ENCODE measurements at regions not wholly inside any gene's neighbourhood (a gene's known extent, or its start where the extent isn't known, plus 50 kb on each side); places are given as distances from the start of the nearest gene placed in this dataset.

GRCh38 chr3:95212117-95212516 is 1149.3 kb downstream of the NSUN3 start:
- no peak for FAIRE-seq

GRCh38 chr3:95215437-95215957 is 1152.6 kb downstream of the NSUN3 start:
- H3K4me3 ChIP-seq: no peak overlapping the region
- 0% methylated on average over 1 of the region's 1 CpG for WGBS (ENCODE audit: insufficient coverage, low coverage, missing lambda C conversion rate)
- intact Hi-C loops (cut with micrococcal nuclease): no loop called here
- no peaks in the 10 kb centered on the region for H3K79me2 ChIP-seq (ENCODE audit: control insufficient read depth, insufficient read depth, low read length)
- in situ Hi-C loops (cut with MboI): no loop called here
- no peaks in the 10 kb centered on the region for H3K9me1 ChIP-seq (ENCODE audit: control insufficient read depth, insufficient read depth, low read length)
- no peak overlapping the region for H3K9ac ChIP-seq (ENCODE audit: insufficient read depth in 1 of 2, low read depth in 2 of 2, low read length in 2 of 2)
- no peaks in the 10 kb centered on the region for H3K9me3 ChIP-seq (replicated peaks; ENCODE audit: control insufficient read depth, insufficient read depth, low read depth, low read length)
- no peaks in the 10 kb centered on the region for H3K36me3 ChIP-seq (ENCODE audit: control insufficient read depth, insufficient read depth, low read length)
- DNase-seq (ENCODE audit: extremely low read depth in 1 of 4, low spot score in 3 of 4) (no peak), FAIRE-seq (no peak), ATAC-seq (no peak)
- H3K27ac ChIP-seq (ENCODE audit: extremely low read depth, low read depth, low read length): no peak overlapping the region
- H2AFZ ChIP-seq (ENCODE audit: low read depth, low read length): no peak overlapping the region
- no peak overlapping the region for H3K4me2 ChIP-seq (ENCODE audit: insufficient read depth, low read length)
- BruUV-seq (replicated peaks): no TSS peak
- ChIA-PET CTCF (ENCODE audit: low intra/inter-chr PET ratio) (no interaction called here), POLR2A (no interaction called here)
- no peaks in the 10 kb centered on the region for H3K27me3 ChIP-seq (ENCODE audit: control insufficient read depth in 2 of 2, insufficient read depth in 2 of 2, low read length in 2 of 2)
- no peak for TF ChIP-seq MAFG (tag; conservative IDR thresholded peaks at IDR 0.05)
- no peak for TF ChIP-seq MTA3 (IDR thresholded peaks at IDR 0.05; ENCODE audit: borderline replicate concordance)
- no peak for TF ChIP-seq RBM25 (IDR thresholded peaks at IDR 0.05; ENCODE audit: low read depth, low read length, severe bottlenecking)
- TF ChIP-seq VEZF1 (CRISPR knock-in tag; IDR thresholded peaks at IDR 0.05): no peak
- H4K20me1 ChIP-seq (replicated peaks; ENCODE audit: control insufficient read depth, insufficient read depth, low read length): no peaks in the 10 kb centered on the region
- no peaks in the 10 kb centered on the region for H3K4me1 ChIP-seq (replicated peaks in 1 of 2; ENCODE audit: control insufficient read depth in 2 of 2, insufficient read depth in 2 of 2, low read length in 2 of 2)

More at GRCh38 chr3:95212117-95212516, 1149.3 kb downstream of the NSUN3 start:
- ATAC-seq: no peak
- H3K27me3 ChIP-seq (ENCODE audit: control insufficient read depth in 2 of 2, insufficient read depth in 2 of 2, low read length in 2 of 2): no peaks in the 10 kb centered on the region
- H3K36me3 ChIP-seq (ENCODE audit: control insufficient read depth, insufficient read depth, low read length): no peaks in the 10 kb centered on the region
- intact Hi-C loops (cut with micrococcal nuclease): no loop called here
- no peaks in the 10 kb centered on the region for H4K20me1 ChIP-seq (replicated peaks; ENCODE audit: control insufficient read depth, insufficient read depth, low read length)
- H3K79me2 ChIP-seq (ENCODE audit: control insufficient read depth, insufficient read depth, low read length): no peaks in the 10 kb centered on the region
- no peak for DNase-seq (ENCODE audit: extremely low read depth in 1 of 4, low spot score in 3 of 4)
- no peak overlapping the region for H3K27ac ChIP-seq (ENCODE audit: extremely low read depth, low read depth, low read length)
- H2AFZ ChIP-seq (ENCODE audit: low read depth, low read length): no peak overlapping the region
- no peaks in the 10 kb centered on the region for H3K9me3 ChIP-seq (replicated peaks; ENCODE audit: control insufficient read depth, insufficient read depth, low read depth, low read length)
- H3K9ac ChIP-seq (ENCODE audit: insufficient read depth in 1 of 2, low read depth in 2 of 2, low read length in 2 of 2): no peak overlapping the region
- ChIA-PET CTCF (ENCODE audit: low intra/inter-chr PET ratio) (no interaction called here), POLR2A (no interaction called here)
- H3K4me1 ChIP-seq (replicated peaks in 1 of 2; ENCODE audit: control insufficient read depth in 2 of 2, insufficient read depth in 2 of 2, low read length in 2 of 2): no peaks in the 10 kb centered on the region
- in situ Hi-C loops (cut with MboI): no loop called here
- no peak overlapping the region for H3K4me3 ChIP-seq
- no TSS peak for BruUV-seq (replicated peaks)
- no peak overlapping the region for H3K4me2 ChIP-seq (ENCODE audit: insufficient read depth, low read length)
- 0% methylated on average over 2 of the region's 2 CpGs for WGBS (ENCODE audit: insufficient coverage, low coverage, missing lambda C conversion rate)
- H3K9me1 ChIP-seq (ENCODE audit: control insufficient read depth, insufficient read depth, low read length): no peaks in the 10 kb centered on the region
- no peak for TF ChIP-seq MXI1 (IDR thresholded peaks at IDR 0.05; ENCODE audit: low read depth, low read length)
- TF ChIP-seq, protein P1, sequence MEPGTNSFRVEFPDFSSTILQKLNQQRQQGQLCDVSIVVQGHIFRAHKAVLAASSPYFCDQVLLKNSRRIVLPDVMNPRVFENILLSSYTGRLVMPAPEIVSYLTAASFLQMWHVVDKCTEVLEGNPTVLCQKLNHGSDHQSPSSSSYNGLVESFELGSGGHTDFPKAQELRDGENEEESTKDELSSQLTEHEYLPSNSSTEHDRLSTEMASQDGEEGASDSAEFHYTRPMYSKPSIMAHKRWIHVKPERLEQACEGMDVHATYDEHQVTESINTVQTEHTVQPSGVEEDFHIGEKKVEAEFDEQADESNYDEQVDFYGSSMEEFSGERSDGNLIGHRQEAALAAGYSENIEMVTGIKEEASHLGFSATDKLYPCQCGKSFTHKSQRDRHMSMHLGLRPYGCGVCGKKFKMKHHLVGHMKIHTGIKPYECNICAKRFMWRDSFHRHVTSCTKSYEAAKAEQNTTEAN (CRISPR knock-in tag; IDR thresholded peaks at IDR 0.05): no peak

Data from K562 (cell line).